Activated CD4-positive, alpha-beta T cell treated with anti-CD3 and anti-CD28 coated beads, Interleukin-2, amount 50 U/mL, for 48 hours (primary cell): ENCODE measurements at regions not wholly inside any gene's neighbourhood (a gene's known extent, or its start where the extent isn't known, plus 50 kb on each side); places are given as distances from the start of the nearest gene placed in this dataset.
"Not testable (repeated sequence)": the region's sequence is repeated elsewhere in the genome, so short reads cannot be mapped to it uniquely, and the experiment has no call there.

Source experiments
- DNase-seq, 2 experiments: peaks; one replicate each; pipeline ENCODE4 v3.0.0-alpha.2; 2020

GRCh38 chr12:66775871-66776270, 97.0 kb upstream of the GRIP1 start:
- no peak for DNase-seq

GRCh38 chr12:66776974-66777373, 98.1 kb upstream of the GRIP1 start:
- peak; percentile 37 to 55 for DNase-seq

- no peak for DNase-seq
These were observed 100.6 kb upstream of the GRIP1 start for GRCh38 chr12:66779466-66779865.

GRCh38 chr12:66786531-66787308, 107.8 kb upstream of the GRIP1 start:
- DNase-seq = no peak

- DNase-seq = no peak
These were observed 120.7 kb upstream of the GRIP1 start for GRCh38 chr12:66799551-66799950.

- no peak for DNase-seq
These were observed 121.2 kb upstream of the GRIP1 start for GRCh38 chr12:66800046-66800445.

GRCh38 chr12:66803930-66804329, 125.1 kb upstream of the GRIP1 start:
- no peak for DNase-seq

- no peak for DNase-seq
These were observed 125.7 kb upstream of the GRIP1 start for GRCh38 chr12:66804563-66804974.

- DNase-seq = no peak
These were observed 129.7 kb upstream of the GRIP1 start for GRCh38 chr12:66808606-66809005.

GRCh38 chr12:66813137-66813892, 134.4 kb upstream of the GRIP1 start:
- peak; percentile 4 to 8 for DNase-seq

GRCh38 chr12:66819587-66819986, 140.7 kb upstream of the GRIP1 start:
- no peak for DNase-seq

GRCh38 chr12:66822961-66823360, 144.1 kb upstream of the GRIP1 start:
- no peak for DNase-seq

GRCh38 chr12:66823857-66824570, 145.1 kb upstream of the GRIP1 start:
- no peak for DNase-seq

GRCh38 chr12:66825921-66826320, 147.0 kb upstream of the GRIP1 start:
- DNase-seq = not testable (repeated sequence)

- DNase-seq = no peak
These were observed 150.9 kb upstream of the GRIP1 start for GRCh38 chr12:66829660-66830325.

- no peak for DNase-seq
These were observed 152.6 kb upstream of the GRIP1 start for GRCh38 chr12:66831495-66831894.

GRCh38 chr12:66832997-66833396, 154.1 kb upstream of the GRIP1 start:
- no peak for DNase-seq

GRCh38 chr12:66836623-66837310, 157.9 kb upstream of the GRIP1 start:
- DNase-seq = no peak

- DNase-seq = no peak
These were observed 158.4 kb upstream of the GRIP1 start for GRCh38 chr12:66837311-66837627.

GRCh38 chr12:66838366-66838765, 159.5 kb upstream of the GRIP1 start:
- DNase-seq = no peak

- DNase-seq = no peak
These were observed 170.1 kb upstream of the GRIP1 start for GRCh38 chr12:66848967-66849366.

GRCh38 chr12:66851134-66851533, 172.3 kb upstream of the GRIP1 start:
- no peak for DNase-seq

- no peak for DNase-seq
These were observed 173.2 kb upstream of the GRIP1 start for GRCh38 chr12:66852091-66852490.
